AG09309 (cell line): ENCODE measurements at regions not wholly inside any gene's neighbourhood (a gene's known extent, or its start where the extent isn't known, plus 50 kb on each side); places are given as distances from the start of the nearest gene placed in this dataset.

Source experiments
- DNase-seq: peaks from one replicate; pipeline ENCODE4 v3.0.0-alpha.2; 2010; ENCODE audit warnings: low read depth
- H3K4me3 ChIP-seq: 2 replicates; pipeline ENCODE4 v1.5.1; 2011; ENCODE audit warnings: mild to moderate bottlenecking, low read depth, low read length, moderate library complexity; ENCODE audit not compliant: control insufficient read depth
- TF ChIP-seq, protein P1 (sequence below): IDR thresholded peaks from 2 replicates; pipeline ENCODE4 v1.5.1; 2011; ENCODE audit warnings: mild to moderate bottlenecking, low read depth, low read length, inconsistent platforms; ENCODE audit not compliant: insufficient read depth, control insufficient read depth; ENCODE audit errors: missing control alignments

DNA sequence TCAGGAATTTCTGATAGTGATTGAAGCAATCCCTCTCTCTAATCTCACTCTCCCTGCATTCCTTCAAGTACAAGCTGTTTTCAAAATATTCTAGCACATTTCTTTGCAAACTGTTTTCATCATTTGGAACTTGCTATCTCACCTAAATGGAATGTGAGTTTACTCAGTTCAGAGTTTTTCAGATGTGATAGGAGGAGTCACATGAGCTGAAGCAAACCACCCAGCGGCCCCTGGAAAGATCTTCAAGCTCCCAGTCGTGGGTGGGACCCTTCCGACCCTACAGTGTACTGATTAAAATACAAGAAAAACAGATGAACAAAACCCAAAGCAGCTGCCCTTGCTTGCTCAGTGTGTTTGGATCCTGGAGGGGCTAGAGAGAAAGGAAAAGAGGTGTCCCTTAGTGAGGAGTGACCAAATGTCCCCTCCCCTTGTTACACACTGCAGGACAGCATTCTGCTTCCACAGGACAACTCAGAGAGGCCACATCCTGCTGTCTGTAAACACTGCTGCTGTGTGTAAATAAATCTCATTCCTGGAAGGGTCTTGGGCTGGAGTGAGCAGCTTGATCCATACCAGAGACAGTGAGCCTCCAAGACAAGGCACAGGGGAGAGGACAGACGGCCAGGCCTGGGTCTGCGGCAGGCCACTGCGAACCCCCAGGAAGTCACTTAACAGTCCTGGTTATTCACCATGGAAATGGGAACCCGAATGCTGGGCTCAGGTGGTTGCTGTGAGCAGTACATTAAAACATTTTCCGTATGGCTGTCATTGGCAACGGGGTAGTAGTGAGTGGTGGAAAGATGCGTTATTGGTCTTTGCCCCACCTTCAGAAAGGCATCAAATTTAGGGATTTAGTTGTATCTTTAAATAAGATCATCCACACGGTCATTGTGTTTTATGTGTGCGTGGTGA is 229.2 kb downstream of the RHOU start:
- DNase-seq = peak; percentile 33
- TF ChIP-seq, protein P1, sequence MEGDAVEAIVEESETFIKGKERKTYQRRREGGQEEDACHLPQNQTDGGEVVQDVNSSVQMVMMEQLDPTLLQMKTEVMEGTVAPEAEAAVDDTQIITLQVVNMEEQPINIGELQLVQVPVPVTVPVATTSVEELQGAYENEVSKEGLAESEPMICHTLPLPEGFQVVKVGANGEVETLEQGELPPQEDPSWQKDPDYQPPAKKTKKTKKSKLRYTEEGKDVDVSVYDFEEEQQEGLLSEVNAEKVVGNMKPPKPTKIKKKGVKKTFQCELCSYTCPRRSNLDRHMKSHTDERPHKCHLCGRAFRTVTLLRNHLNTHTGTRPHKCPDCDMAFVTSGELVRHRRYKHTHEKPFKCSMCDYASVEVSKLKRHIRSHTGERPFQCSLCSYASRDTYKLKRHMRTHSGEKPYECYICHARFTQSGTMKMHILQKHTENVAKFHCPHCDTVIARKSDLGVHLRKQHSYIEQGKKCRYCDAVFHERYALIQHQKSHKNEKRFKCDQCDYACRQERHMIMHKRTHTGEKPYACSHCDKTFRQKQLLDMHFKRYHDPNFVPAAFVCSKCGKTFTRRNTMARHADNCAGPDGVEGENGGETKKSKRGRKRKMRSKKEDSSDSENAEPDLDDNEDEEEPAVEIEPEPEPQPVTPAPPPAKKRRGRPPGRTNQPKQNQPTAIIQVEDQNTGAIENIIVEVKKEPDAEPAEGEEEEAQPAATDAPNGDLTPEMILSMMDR = no peak
- H3K4me3 ChIP-seq = no peak overlapping the region

DNA sequence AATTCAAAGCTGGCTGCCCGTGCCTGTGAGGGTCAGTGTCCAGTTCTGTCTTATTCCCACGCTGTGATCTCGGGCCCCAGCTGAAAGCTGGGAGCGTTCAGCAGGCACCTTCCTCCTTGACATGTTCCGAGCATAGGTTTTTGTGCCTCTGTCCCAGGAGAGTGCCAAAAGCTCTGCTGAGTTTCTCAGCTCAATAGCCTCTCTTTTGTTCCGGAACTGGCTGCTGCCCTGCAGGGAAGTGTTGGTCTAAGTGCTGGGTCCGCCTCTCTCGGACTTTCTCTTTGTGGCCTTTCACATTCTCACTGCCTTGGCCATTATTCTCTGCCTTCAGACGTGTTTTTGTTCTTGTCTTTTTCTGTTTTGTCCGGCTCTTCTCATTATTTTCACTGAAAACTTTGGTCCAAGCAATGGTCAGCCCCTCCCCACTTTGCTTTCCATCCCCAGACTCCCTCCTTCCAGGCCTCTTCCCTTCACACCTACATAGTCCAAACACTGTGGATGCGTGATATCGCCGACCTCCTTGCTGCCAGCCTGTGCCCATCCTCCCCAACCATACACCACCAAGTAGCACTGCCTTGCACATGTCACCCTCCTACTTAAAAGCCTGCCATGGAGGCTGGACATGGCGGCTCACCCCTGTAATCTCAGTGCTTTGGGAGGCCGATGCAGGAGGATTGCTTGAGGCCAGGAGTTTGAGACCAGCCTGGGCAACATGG is 233.8 kb downstream of the RHOU start:
- H3K4me3 ChIP-seq = no peak overlapping the region
- TF ChIP-seq, protein P1 = no peak
- no peak for DNase-seq

DNA sequence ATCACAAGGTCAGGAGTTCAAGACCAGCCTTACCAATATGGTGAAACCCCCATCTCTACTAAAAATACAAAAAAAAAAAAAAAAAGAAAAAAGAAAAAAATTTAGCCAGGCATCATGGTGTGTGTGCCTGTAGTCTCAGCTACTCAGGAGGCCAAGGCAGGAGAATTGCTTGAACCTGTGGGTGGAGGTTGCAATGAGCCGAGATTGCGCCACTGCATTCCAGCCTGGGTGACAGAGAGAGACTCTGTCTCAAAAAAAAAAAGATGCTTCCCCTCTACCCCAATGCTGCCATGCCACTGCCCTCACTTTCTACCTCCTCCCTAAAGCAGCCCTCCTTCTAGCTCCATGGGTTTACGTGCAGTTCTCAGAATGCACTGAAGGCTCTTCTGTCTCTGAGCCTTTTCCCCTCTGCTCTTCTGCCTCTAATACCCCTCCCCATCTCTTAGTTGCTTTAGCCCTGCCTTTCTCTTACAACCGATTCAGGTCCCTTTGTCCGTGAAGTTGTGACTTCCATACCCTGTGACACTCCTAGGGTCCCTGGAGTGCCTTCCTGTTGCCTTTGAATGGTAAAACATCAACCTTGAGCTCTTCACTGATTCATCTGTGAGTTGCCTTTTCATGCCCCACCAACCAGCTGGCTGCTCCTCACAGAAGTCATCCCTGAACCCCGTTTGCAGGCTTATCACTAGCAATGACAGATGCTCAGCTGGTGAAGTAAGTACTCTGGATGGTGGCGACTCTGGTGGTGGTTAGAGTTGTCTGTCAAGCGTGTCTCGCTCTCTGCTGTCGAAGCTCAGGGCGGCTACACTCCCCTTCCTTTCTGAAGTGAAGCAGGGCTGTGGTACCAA is 234.9 kb downstream of the RHOU start:
- H3K4me3 ChIP-seq = no peak overlapping the region
- DNase-seq = no peak
- TF ChIP-seq, protein P1 = no peak

DNA sequence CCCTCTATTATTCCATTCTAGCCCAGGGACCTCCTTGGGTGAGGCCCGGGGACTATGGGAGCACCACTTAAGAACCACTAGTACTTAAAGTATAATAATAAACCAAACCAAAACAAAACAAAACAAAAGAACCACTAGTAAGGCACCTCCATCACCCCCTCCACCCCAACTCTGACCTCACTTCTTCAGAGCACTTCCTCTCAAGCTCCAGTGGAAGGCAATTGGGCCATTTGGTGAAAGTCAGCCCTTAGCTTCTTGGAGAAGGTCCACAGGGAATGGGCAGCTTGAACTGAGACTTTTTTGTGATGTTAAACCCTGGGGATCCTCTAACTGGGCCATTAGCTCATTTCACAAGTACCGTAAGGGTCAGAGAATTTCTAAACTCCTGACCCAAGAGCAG is 237.3 kb downstream of the RHOU start:
- TF ChIP-seq, protein P1 = no peak
- DNase-seq = no peak
- no peak overlapping the region for H3K4me3 ChIP-seq

DNA sequence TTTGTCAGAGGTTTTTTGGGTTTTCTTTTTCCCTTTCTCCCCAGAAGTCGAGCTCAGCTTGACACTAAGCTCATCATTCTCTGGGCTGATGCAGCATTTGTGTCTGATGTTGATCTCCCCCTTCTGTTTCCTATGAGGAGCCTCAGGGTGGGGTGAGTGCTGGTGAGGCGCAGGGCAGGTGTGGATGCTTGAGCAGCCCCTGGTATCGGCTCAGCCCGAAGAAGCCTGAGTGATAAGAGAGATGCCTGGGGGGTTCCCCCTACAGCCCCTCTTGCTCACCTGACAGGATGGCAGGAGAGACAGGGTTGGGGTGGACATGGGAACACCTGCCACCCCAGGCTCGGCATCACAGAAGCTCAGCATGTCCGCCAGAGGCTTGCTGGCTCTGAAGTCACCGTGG is 239.0 kb downstream of the RHOU start:
- no peak overlapping the region for H3K4me3 ChIP-seq
- TF ChIP-seq, protein P1 = no peak

DNA sequence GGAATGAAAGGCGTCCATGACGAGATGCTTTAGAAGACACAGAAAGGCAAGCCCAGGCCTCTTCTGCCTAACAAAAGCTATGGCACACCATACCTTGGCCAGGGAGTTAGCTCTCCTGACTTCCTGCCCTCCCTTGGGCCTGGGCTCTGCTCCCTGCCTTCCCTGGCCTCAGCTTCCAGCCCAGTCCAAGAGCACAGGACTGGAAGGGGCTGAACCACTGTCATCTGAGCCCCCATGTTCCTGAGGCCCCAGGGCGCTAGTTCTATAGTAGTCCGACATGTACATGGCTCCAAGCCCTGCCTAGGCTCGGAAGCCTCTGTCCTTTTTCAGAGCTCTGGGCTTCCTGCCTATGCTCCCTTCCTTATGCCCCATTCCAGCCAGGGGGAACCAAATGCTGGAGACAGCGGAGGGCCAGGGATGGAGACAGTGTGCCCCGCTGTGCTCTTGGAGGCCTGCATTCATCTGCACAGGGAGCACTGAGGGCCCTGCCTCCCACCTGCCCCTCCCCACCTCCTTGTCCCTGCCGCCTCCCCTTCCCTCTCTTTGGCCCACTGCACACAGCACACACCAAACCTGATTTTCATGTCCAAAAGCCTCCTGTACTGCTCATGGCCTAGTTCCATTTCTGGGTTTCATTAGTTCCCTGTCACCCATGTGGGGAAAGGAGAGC is 240.1 kb downstream of the RHOU start:
- TF ChIP-seq, protein P1 = no peak
- no peak overlapping the region for H3K4me3 ChIP-seq
- no peak for DNase-seq

More for the DNA sequence above, 239.0 kb downstream of the RHOU start:
- no peak for DNase-seq
